ENCODE measurements at regions not wholly inside any gene's neighbourhood (a gene's known extent, or its start where the extent isn't known, plus 50 kb on each side); places are given as distances from the start of the nearest gene placed in this dataset.
"Not testable (repeated sequence)": the region's sequence is repeated elsewhere in the genome, so short reads cannot be mapped to it uniquely, and the experiment has no call there.

- H3K4me2 ChIP-seq (ENCODE audit: insufficient read depth, low read length); FAIRE-seq; H3K4me3 ChIP-seq; DNase-seq (ENCODE audit: extremely low read depth in 1 of 4, low spot score in 3 of 4); intact Hi-C loops (cut with micrococcal nuclease); H3K9me1 ChIP-seq (ENCODE audit: control insufficient read depth, insufficient read depth, low read length); H3K79me2 ChIP-seq (ENCODE audit: control insufficient read depth, insufficient read depth, low read length); BruUV-seq (replicated peaks); H3K36me3 ChIP-seq (ENCODE audit: control insufficient read depth, insufficient read depth, low read length); H3K27ac ChIP-seq (ENCODE audit: extremely low read depth, low read depth, low read length); H2AFZ ChIP-seq (ENCODE audit: low read depth, low read length); in situ Hi-C loops (cut with MboI); H3K4me1 ChIP-seq (replicated peaks in 1 of 2; ENCODE audit: control insufficient read depth in 2 of 2, insufficient read depth in 2 of 2, low read length in 2 of 2); H4K20me1 ChIP-seq (replicated peaks; ENCODE audit: control insufficient read depth, insufficient read depth, low read length); ATAC-seq; H3K9me3 ChIP-seq (replicated peaks; ENCODE audit: control insufficient read depth, insufficient read depth, low read depth, low read length); H3K9ac ChIP-seq (ENCODE audit: insufficient read depth in 1 of 2, low read depth in 2 of 2, low read length in 2 of 2): not testable (repeated sequence)
- TF ChIP-seq KDM1A (IDR thresholded peaks at IDR 0.05) (peak in 1 of 2 experiments; percentile 37; a peak in 1 of 4 replicates), ZNF121 (CRISPR knock-in tag; conservative IDR thresholded peaks at IDR 0.05) (peak; percentile 85), CEBPB (tag; IDR thresholded peaks at IDR 0.05) (0 out of 2 replicates have a peak, but pooled peaks have one; percentile 12), BCOR (IDR thresholded peaks at IDR 0.05) (peak; percentile 48; the same call in 1 of the 2 replicates)
- ChIA-PET CTCF (ENCODE audit: low intra/inter-chr PET ratio) (interaction anchor here (1.1 kb wide), 1 partner anchor 124 kb away, joined by 5 read pairs; no protein-coding TSS in a partner anchor), POLR2A (interaction anchor here (0.6 kb wide), 1 partner anchor 86 kb away, joined by 4 read pairs; no protein-coding TSS in a partner anchor)
- H3K27me3 ChIP-seq (ENCODE audit: control insufficient read depth in 2 of 2, insufficient read depth in 2 of 2, low read length in 2 of 2): peaks cover 10 to 32% of the 10 kb centered on the region in 2 experiments; a peak in 3 of 5 replicates
- 40% methylated on average over 6 of the region's 6 CpGs for WGBS (ENCODE audit: insufficient coverage, low coverage, missing lambda C conversion rate)
These were observed 61.5 kb upstream of the ADGRE5 start for GRCh38 chr19:14319720-14320119.

- POLR2A ChIA-PET: interaction anchor here (0.6 kb wide), 3 partner anchors 13 to 87 kb away, joined by 3 to 4 read pairs (median 3); no protein-coding TSS in a partner anchor
- no peak overlapping the region for H2AFZ ChIP-seq (ENCODE audit: low read depth, low read length)
- BruUV-seq (replicated peaks): no TSS peak
- intact Hi-C loops (cut with micrococcal nuclease): no loop called here
- H3K4me3 ChIP-seq: no peak overlapping the region
- FAIRE-seq: peak; percentile 55
- H3K4me2 ChIP-seq (ENCODE audit: insufficient read depth, low read length): no peak overlapping the region
- H3K9me1 ChIP-seq (ENCODE audit: control insufficient read depth, insufficient read depth, low read length): no peaks in the 10 kb centered on the region
- under 1% methylated on average over 11 of the region's 12 CpGs for whole genome bisulfite sequencing (ENCODE audit: insufficient coverage, low coverage, missing lambda C conversion rate)
- no peaks in the 10 kb centered on the region for H3K9me3 ChIP-seq (replicated peaks; ENCODE audit: control insufficient read depth, insufficient read depth, low read depth, low read length)
- CTCF ChIA-PET (ENCODE audit: low intra/inter-chr PET ratio): interaction anchor here (1.0 to 1.1 kb wide), 2 partner anchors 119 to 123 kb away, joined by 3 to 5 read pairs; no protein-coding TSS in a partner anchor
- peaks cover 0 to 3% of the 10 kb centered on the region in 2 experiments; a peak in 1 of 5 replicates for H3K4me1 ChIP-seq (replicated peaks in 1 of 2; ENCODE audit: control insufficient read depth in 2 of 2, insufficient read depth in 2 of 2, low read length in 2 of 2)
- H3K27ac ChIP-seq (ENCODE audit: extremely low read depth, low read depth, low read length): no peak overlapping the region
- H4K20me1 ChIP-seq (replicated peaks; ENCODE audit: control insufficient read depth, insufficient read depth, low read length): no peaks in the 10 kb centered on the region
- ATAC-seq: peak; percentile 98
- peaks cover 11 to 38% of the 10 kb centered on the region in 2 experiments; a peak in 3 of 5 replicates for H3K27me3 ChIP-seq (ENCODE audit: control insufficient read depth in 2 of 2, insufficient read depth in 2 of 2, low read length in 2 of 2)
- in situ Hi-C loops (cut with MboI): no loop called here
- DNase-seq (ENCODE audit: extremely low read depth in 1 of 4, low spot score in 3 of 4): peak; percentile 57 to 77 (median 65)
- H3K36me3 ChIP-seq (ENCODE audit: control insufficient read depth, insufficient read depth, low read length): no peaks in the 10 kb centered on the region
- no peaks in the 10 kb centered on the region for H3K79me2 ChIP-seq (ENCODE audit: control insufficient read depth, insufficient read depth, low read length)
- H3K9ac ChIP-seq (ENCODE audit: insufficient read depth in 1 of 2, low read depth in 2 of 2, low read length in 2 of 2): peak overlapping the region in 1 of 2 experiments; percentile 3; a peak in 1 of 4 replicates
- TF ChIP-seq SAFB2 (IDR thresholded peaks at IDR 0.05; ENCODE audit: borderline replicate concordance, low read depth, low read length, severe bottlenecking) (no peak), SMAD1 (IDR thresholded peaks at IDR 0.05; ENCODE audit: low read depth, low read length, partially characterized antibody) (no peak), VEZF1 (CRISPR knock-in tag; IDR thresholded peaks at IDR 0.05) (no peak), ARID3B (CRISPR knock-in tag; IDR thresholded peaks at IDR 0.05; ENCODE audit: borderline replicate concordance) (no peak), ZHX1 (conservative IDR thresholded peaks at IDR 0.05; ENCODE audit: low read length) (no peak)
These were observed 62.4 kb upstream of the ADGRE5 start for GRCh38 chr19:14318873-14319272.

Data from K562 (cell line).